ENCODE measurements at regions not wholly inside any gene's neighbourhood (a gene's known extent, or its start where the extent isn't known, plus 50 kb on each side); places are given as distances from the start of the nearest gene placed in this dataset.

DNA sequence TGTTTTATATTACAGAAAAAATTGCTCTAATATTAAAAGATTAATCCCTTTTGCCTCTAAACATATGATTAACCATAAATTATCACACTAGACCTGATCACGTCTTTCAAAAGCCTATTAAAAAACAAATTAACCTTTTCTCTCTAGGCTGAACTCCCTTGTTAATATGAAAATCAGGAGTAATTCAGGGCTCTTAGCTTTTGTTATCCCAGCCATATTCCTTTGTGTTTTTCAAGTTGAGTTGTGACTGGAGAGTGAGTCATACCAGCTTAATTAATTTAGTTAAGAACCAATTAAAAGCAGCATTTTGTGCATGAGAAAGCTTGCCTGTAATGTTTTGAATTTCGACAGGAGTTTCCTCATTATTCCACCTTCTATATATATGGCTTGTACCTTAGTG is 385.8 kb downstream of the VGLL3 start:
- no peak for DNase-seq
- Histone ChIP-seq H3F3A (ENCODE audit: insufficient read depth, low read depth) (no peaks in the 10 kb centered on the region), H3K27ac (no peak overlapping the region), H3K79me2 (ENCODE audit: low read depth) (no peaks in the 10 kb centered on the region), H3K9me2 (ENCODE audit: insufficient read depth) (no peaks in the 10 kb centered on the region), H3K4me3 (no peak overlapping the region), H2AFZ (no peak overlapping the region), H3K36me3 (ENCODE audit: low read depth) (no peaks in the 10 kb centered on the region), H3K4me1 (replicated peaks; ENCODE audit: insufficient read depth) (no peaks in the 10 kb centered on the region), H3K4me2 (no peak overlapping the region), H3K9me3 (ENCODE audit: insufficient read depth, low read depth) (no peaks in the 10 kb centered on the region), H4K20me1 (ENCODE audit: insufficient read depth) (no peaks in the 10 kb centered on the region), H3K27me3 (ENCODE audit: insufficient read depth, low read depth) (no peaks in the 10 kb centered on the region)
- BruUV-seq (replicated peaks): no TSS peak
- CTCF ChIA-PET: no interaction called here
- intact Hi-C loops (cut with micrococcal nuclease; ENCODE audit: unreplicated experiment): no loop called here
- POLR2A ChIA-PET (ENCODE audit: unreplicated experiment): no interaction called here
- no peak for TF ChIP-seq CTCF (conservative IDR thresholded peaks at IDR 0.05)
- no peak for TF ChIP-seq EZH2 (IDR thresholded peaks at IDR 0.05; ENCODE audit: low read depth)

GRCh38 chr3:86595696-86596095 is 395.3 kb downstream of the VGLL3 start:
- ChIA-PET POLR2A (ENCODE audit: unreplicated experiment) (no interaction called here), CTCF (no interaction called here)
- DNase-seq: no peak
- no peaks in the 10 kb centered on the region for H3K27me3 ChIP-seq (ENCODE audit: insufficient read depth, low read depth)
- H3K36me3 ChIP-seq (ENCODE audit: low read depth): no peaks in the 10 kb centered on the region
- no peaks in the 10 kb centered on the region for H3K79me2 ChIP-seq (ENCODE audit: low read depth)
- TF ChIP-seq EZH2 (IDR thresholded peaks at IDR 0.05; ENCODE audit: low read depth) (no peak), CTCF (conservative IDR thresholded peaks at IDR 0.05) (no peak)
- H4K20me1 ChIP-seq (ENCODE audit: insufficient read depth): no peaks in the 10 kb centered on the region
- H3K4me1 ChIP-seq (replicated peaks; ENCODE audit: insufficient read depth): no peaks in the 10 kb centered on the region
- H3F3A ChIP-seq (ENCODE audit: insufficient read depth, low read depth): no peaks in the 10 kb centered on the region
- H3K4me3 ChIP-seq: no peak overlapping the region
- no peak overlapping the region for H3K4me2 ChIP-seq
- H3K9me2 ChIP-seq (ENCODE audit: insufficient read depth): no peaks in the 10 kb centered on the region
- BruUV-seq (replicated peaks): no TSS peak
- H3K27ac ChIP-seq: no peak overlapping the region
- intact Hi-C loops (cut with micrococcal nuclease; ENCODE audit: unreplicated experiment): no loop called here
- no peak overlapping the region for H2AFZ ChIP-seq
- no peaks in the 10 kb centered on the region for H3K9me3 ChIP-seq (ENCODE audit: insufficient read depth, low read depth)

- CTCF ChIA-PET: no interaction called here
- Histone ChIP-seq H3K4me2 (no peak overlapping the region), H4K20me1 (ENCODE audit: insufficient read depth) (no peaks in the 10 kb centered on the region), H3F3A (ENCODE audit: insufficient read depth, low read depth) (no peaks in the 10 kb centered on the region), H3K4me1 (replicated peaks; ENCODE audit: insufficient read depth) (no peaks in the 10 kb centered on the region), H2AFZ (no peak overlapping the region), H3K9me2 (ENCODE audit: insufficient read depth) (no peaks in the 10 kb centered on the region), H3K36me3 (ENCODE audit: low read depth) (no peaks in the 10 kb centered on the region), H3K4me3 (no peak overlapping the region), H3K9me3 (ENCODE audit: insufficient read depth, low read depth) (no peaks in the 10 kb centered on the region), H3K27ac (no peak overlapping the region), H3K27me3 (ENCODE audit: insufficient read depth, low read depth) (no peaks in the 10 kb centered on the region), H3K79me2 (ENCODE audit: low read depth) (no peaks in the 10 kb centered on the region)
- intact Hi-C loops (cut with micrococcal nuclease; ENCODE audit: unreplicated experiment): no loop called here
- DNase-seq: no peak
- no TSS peak for BruUV-seq (replicated peaks)
- POLR2A ChIA-PET (ENCODE audit: unreplicated experiment): no interaction called here
- TF ChIP-seq EZH2 (IDR thresholded peaks at IDR 0.05; ENCODE audit: low read depth) (no peak), CTCF (conservative IDR thresholded peaks at IDR 0.05) (no peak)
Observed at GRCh38 chr3:86594838-86595237, 396.1 kb downstream of the VGLL3 start.
